Type B pancreatic cell (in vitro differentiated cells): ENCODE measurements at regions not wholly inside any gene's neighbourhood (a gene's known extent, or its start where the extent isn't known, plus 50 kb on each side); places are given as distances from the start of the nearest gene placed in this dataset.

ENCODE experiments used
- DNase-seq: peaks from one replicate; pipeline ENCODE4 v3.0.0; 2021; ENCODE audit warnings: mixed read lengths; ENCODE audit not compliant: unreplicated experiment; ENCODE audit errors: extremely low spot score
- H3K27ac Mint-ChIP-seq: 2 replicates; pipeline ENCODE4 v1.8.0; 2021; ENCODE audit warnings: mild to moderate bottlenecking, mixed read lengths
- H3K27me3 Mint-ChIP-seq: 2 replicates; pipeline ENCODE4 v1.8.0; 2021; ENCODE audit warnings: mixed read lengths
- H3K36me3 Mint-ChIP-seq: 2 replicates; pipeline ENCODE4 v1.8.0; 2021; ENCODE audit warnings: mixed read lengths
- H3K4me1 Mint-ChIP-seq: one replicate; pipeline ENCODE4 v1.8.0; 2021; ENCODE audit warnings: mixed read lengths; ENCODE audit not compliant: unreplicated experiment
- H3K4me3 Mint-ChIP-seq: 2 replicates; pipeline ENCODE4 v1.8.0; 2021; ENCODE audit warnings: mild to moderate bottlenecking, mixed read lengths
- H3K9me3 Mint-ChIP-seq: 2 replicates; pipeline ENCODE4 v1.8.0; 2021; ENCODE audit warnings: mixed read lengths
- CTCF ChIP-seq: fragments of 200-600 bp; sonication (generic); conservative IDR thresholded peaks from 2 replicates; pipeline ENCODE4 v1.5.0; 2021; ENCODE audit warnings: antibody characterized with exemption, mild to moderate bottlenecking

- H3K27ac Mint-ChIP-seq: no peak overlapping the region
- peaks cover 29% of the 10 kb centered on the region for H3K27me3 Mint-ChIP-seq
- no peak for TF ChIP-seq CTCF
- peaks cover 3% of the 10 kb centered on the region for H3K9me3 Mint-ChIP-seq
- no peak overlapping the region for H3K4me3 Mint-ChIP-seq
- DNase-seq: no peak
- peaks cover 13% of the 10 kb centered on the region for H3K4me1 Mint-ChIP-seq
- H3K36me3 Mint-ChIP-seq: peaks cover 1% of the 10 kb centered on the region
Measured at GRCh38 chr11:112864672-112865071, 96.5 kb upstream of the NCAM1 start.

GRCh38 chr11:112871909-112872500 lies 89.2 kb upstream of the NCAM1 start:
- H3K9me3 Mint-ChIP-seq: no peaks in the 10 kb centered on the region
- H3K4me1 Mint-ChIP-seq: peaks cover 6% of the 10 kb centered on the region
- peaks cover 28% of the 10 kb centered on the region for H3K27me3 Mint-ChIP-seq
- no peak for TF ChIP-seq CTCF
- H3K27ac Mint-ChIP-seq: no peak overlapping the region
- no peaks in the 10 kb centered on the region for H3K36me3 Mint-ChIP-seq
- no peak overlapping the region for H3K4me3 Mint-ChIP-seq
- DNase-seq: no peak

DNA sequence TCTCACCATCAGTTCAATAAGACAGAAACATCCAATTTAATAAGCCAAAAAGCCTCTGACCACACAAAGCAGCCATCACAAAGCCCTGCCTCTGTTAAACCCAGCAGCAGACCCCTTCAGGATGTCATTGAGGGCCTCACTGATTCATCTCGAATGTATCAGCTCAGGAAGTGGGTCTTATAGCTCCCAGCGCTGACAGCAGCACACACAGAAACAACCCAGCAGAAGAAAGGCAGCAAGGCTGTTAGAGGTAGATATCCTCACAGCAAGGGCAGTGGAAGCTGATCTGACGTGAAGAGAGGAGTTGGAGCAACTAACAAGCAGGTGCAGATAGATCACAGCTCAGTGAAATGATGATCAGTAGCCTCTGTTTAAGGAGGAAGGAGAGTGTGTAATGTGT lies 86.2 kb upstream of the NCAM1 start:
- Mint-ChIP-seq H3K27ac (no peak overlapping the region), H3K4me1 (peaks cover 6% of the 10 kb centered on the region), H3K4me3 (no peak overlapping the region), H3K36me3 (no peaks in the 10 kb centered on the region), H3K9me3 (no peaks in the 10 kb centered on the region), H3K27me3 (peaks cover 18% of the 10 kb centered on the region)
- DNase-seq: no peak
- no peak for TF ChIP-seq CTCF

GRCh38 chr11:112877581-112877980 lies 83.6 kb upstream of the NCAM1 start:
- peaks cover 14% of the 10 kb centered on the region for H3K27me3 Mint-ChIP-seq
- H3K4me1 Mint-ChIP-seq: peaks cover 4% of the 10 kb centered on the region
- TF ChIP-seq CTCF: no peak
- no peak for DNase-seq
- H3K4me3 Mint-ChIP-seq: no peak overlapping the region
- no peaks in the 10 kb centered on the region for H3K9me3 Mint-ChIP-seq
- no peak overlapping the region for H3K27ac Mint-ChIP-seq
- H3K36me3 Mint-ChIP-seq: no peaks in the 10 kb centered on the region

DNA sequence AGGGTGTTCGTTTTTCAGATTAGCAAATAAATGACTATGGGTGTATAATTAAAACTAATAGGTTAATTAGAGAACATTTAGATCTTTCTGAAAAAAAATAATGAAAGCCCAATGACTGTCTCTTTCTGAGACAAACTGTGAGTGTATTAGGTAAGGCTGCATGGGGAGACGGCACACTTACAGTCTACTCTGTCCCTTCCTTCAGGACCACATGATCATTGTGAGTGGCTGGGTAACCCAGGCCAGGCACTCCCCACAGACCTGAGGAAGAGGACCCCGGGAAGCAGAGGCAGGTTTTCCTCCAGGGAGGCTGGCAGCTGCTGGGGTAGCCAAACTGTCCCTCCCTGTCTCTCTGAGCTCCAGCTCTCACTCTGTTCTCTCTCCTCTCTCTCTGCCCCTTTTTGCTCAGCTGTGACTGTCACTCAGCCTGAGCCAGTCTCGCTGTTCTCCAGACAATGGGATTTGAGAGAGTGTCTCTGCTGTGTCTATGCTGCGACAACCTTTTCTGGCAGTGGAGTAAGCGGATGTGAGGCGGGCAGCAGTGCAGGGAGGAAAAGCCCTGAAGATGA lies 83.1 kb upstream of the NCAM1 start:
- Mint-ChIP-seq H3K9me3 (no peaks in the 10 kb centered on the region), H3K4me1 (no peaks in the 10 kb centered on the region), H3K27me3 (peaks cover 10% of the 10 kb centered on the region), H3K27ac (no peak overlapping the region), H3K4me3 (no peak overlapping the region), H3K36me3 (no peaks in the 10 kb centered on the region)
- DNase-seq: no peak
- TF ChIP-seq CTCF: no peak
